DOHH2 (cell line): ENCODE measurements at regions not wholly inside any gene's neighbourhood (a gene's known extent, or its start where the extent isn't known, plus 50 kb on each side); places are given as distances from the start of the nearest gene placed in this dataset.

Experiments used
- EZH2phosphoT487 ChIP-seq: fragments of 200-600 bp; sonication (generic); IDR thresholded peaks from 2 replicates; pipeline ENCODE4 v1.6.1; 2017; ENCODE audit warnings: borderline replicate concordance, mild to moderate bottlenecking, antibody characterized with exemption, low read length, moderate library complexity, mixed read lengths
- TF ChIP-seq, protein P1 (sequence below): fragments of 200-600 bp; sonication (generic); IDR thresholded peaks from one replicate; pipeline ENCODE4 v1.5.1; 2014; ENCODE audit warnings: antibody characterized with exemption, mild to moderate bottlenecking, low read depth, low read length; ENCODE audit not compliant: poor library complexity, severe bottlenecking

GRCh38 chrX:45722471-45722870, 521.8 kb upstream of the DIPK2B start:
- TF ChIP-seq, protein P1, sequence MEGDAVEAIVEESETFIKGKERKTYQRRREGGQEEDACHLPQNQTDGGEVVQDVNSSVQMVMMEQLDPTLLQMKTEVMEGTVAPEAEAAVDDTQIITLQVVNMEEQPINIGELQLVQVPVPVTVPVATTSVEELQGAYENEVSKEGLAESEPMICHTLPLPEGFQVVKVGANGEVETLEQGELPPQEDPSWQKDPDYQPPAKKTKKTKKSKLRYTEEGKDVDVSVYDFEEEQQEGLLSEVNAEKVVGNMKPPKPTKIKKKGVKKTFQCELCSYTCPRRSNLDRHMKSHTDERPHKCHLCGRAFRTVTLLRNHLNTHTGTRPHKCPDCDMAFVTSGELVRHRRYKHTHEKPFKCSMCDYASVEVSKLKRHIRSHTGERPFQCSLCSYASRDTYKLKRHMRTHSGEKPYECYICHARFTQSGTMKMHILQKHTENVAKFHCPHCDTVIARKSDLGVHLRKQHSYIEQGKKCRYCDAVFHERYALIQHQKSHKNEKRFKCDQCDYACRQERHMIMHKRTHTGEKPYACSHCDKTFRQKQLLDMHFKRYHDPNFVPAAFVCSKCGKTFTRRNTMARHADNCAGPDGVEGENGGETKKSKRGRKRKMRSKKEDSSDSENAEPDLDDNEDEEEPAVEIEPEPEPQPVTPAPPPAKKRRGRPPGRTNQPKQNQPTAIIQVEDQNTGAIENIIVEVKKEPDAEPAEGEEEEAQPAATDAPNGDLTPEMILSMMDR = no peak
- no peak for TF ChIP-seq EZH2phosphoT487
